Pancreas (tissue), 10 donors: ENCODE measurements at regions not wholly inside any gene's neighbourhood (a gene's known extent, or its start where the extent isn't known, plus 50 kb on each side); places are given as distances from the start of the nearest gene placed in this dataset.
"Not testable (repeated sequence)": the region's sequence is repeated elsewhere in the genome, so short reads cannot be mapped to it uniquely, and the experiment has no call there.

Source experiments
- ATAC-seq, 4 donors: fragments of 200-7000 bp; cut with Tn5 transposase; one replicate each; pipeline versions ENCODE4 v1.8.0 to v1.9.1; 2020; ENCODE audit warnings: mild to moderate bottlenecking in 4 of 4, moderate library complexity in 4 of 4
- DNase-seq, 6 donors: peaks; one replicate each; pipeline ENCODE4 v3.0.0-alpha.2; 2020
- FAIRE-seq: peaks from 2 replicates; lab custom pipeline; 2012; peaks lifted over from hg19 to GRCh38; lab: Jason Lieb, UNC
- H3K27ac ChIP-seq, 4 donors: fragments of 200-600 bp; sonication (generic); 1 replicate in 3 of 4; 2 replicates in 1 of 4; pipeline versions ENCODE4 v1.5.0 to v1.8.0; 2020
- H3K27me3 ChIP-seq, 4 donors: fragments of 200-600 bp; one replicate each; pipeline ENCODE4 v1.8.0; 2021
- H3K36me3 ChIP-seq, 3 donors: fragments of 200-600 bp; sonication (generic) in 1 of 3; one replicate each; pipeline versions ENCODE4 v1.5.0 to v1.8.0; 2020 to 2021
- H3K4me1 ChIP-seq, 3 donors: fragments of 200-600 bp; one replicate each; pipeline ENCODE4 v1.8.0; 2021
- H3K4me3 ChIP-seq, 4 donors: fragments of 200-600 bp; sonication (generic) in 2 of 4; one replicate each; pipeline versions ENCODE4 v1.5.0 to v1.8.0; 2020 to 2021
- H3K9me3 ChIP-seq, 4 donors: fragments of 200-600 bp; one replicate each; pipeline ENCODE4 v1.8.0; 2021
- WGBS, 2 donors: extraction: QIAGEN DNeasy Blood & Tissue Kit; methylation state at CpG; one replicate each; pipeline ENCODE4 v1.1.7; 2013; 5-methylcytosine and 5-hydroxymethylcytosine counted together
- intact Hi-C, 3 donors: fragments of 100-400 bp; cut with DNase I; formaldehyde crosslinking; loops; one replicate each; pipeline versions ENCODE4 v1.11.1 to v1.14.2; 2022
- TF ChIP-seq, protein P1 (sequence below), 4 donors: fragments of 200-600 bp; sonication (generic) in 3 of 4; IDR thresholded peaks; one replicate each; pipeline versions ENCODE4 v1.5.0 to v1.8.0; 2021; ENCODE audit warnings: antibody characterized with exemption in 4 of 4
- donor health status: healthy with polysubstance abuse.
- donor health status: DM: no; HTN: no; CAD: no; lungs with moderate emphysema.
- donor health status: DM: no; HTN: no; CAD: no.
- donor health status: control.
- donor health status: control.
- donor health status: Bipolar disorder and iron deficiency.
- donor health status: DM: yes; HTN: yes; CAD: no.
- donor health status: DM: no; HTN: no; CAD: no.
- donor health status: DM: no; HTN: no; CAD: no.
- donor health status: DM: yes; HTN: yes; CAD: no.

- H3K4me1 ChIP-seq = no peaks in the 10 kb centered on the region
- H3K27me3 ChIP-seq = no peaks in the 10 kb centered on the region
- DNase-seq (no peak), FAIRE-seq (no peak), ATAC-seq (no peak)
- H3K9me3 ChIP-seq = no peaks in the 10 kb centered on the region
- intact Hi-C loops = no loop called here
- TF ChIP-seq, protein P1, sequence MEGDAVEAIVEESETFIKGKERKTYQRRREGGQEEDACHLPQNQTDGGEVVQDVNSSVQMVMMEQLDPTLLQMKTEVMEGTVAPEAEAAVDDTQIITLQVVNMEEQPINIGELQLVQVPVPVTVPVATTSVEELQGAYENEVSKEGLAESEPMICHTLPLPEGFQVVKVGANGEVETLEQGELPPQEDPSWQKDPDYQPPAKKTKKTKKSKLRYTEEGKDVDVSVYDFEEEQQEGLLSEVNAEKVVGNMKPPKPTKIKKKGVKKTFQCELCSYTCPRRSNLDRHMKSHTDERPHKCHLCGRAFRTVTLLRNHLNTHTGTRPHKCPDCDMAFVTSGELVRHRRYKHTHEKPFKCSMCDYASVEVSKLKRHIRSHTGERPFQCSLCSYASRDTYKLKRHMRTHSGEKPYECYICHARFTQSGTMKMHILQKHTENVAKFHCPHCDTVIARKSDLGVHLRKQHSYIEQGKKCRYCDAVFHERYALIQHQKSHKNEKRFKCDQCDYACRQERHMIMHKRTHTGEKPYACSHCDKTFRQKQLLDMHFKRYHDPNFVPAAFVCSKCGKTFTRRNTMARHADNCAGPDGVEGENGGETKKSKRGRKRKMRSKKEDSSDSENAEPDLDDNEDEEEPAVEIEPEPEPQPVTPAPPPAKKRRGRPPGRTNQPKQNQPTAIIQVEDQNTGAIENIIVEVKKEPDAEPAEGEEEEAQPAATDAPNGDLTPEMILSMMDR (IDR thresholded peaks at IDR 0.05) = no peak
- WGBS, 2 donors = 75 to 91% methylated on average over 3 of the region's 3 CpGs
- no peaks in the 10 kb centered on the region for H3K36me3 ChIP-seq
- H3K4me3 ChIP-seq = no peak overlapping the region
- H3K27ac ChIP-seq = no peak overlapping the region
Measured at GRCh38 chr9:88875400-88876120, 115.7 kb upstream of the S1PR3 start.

DNA sequence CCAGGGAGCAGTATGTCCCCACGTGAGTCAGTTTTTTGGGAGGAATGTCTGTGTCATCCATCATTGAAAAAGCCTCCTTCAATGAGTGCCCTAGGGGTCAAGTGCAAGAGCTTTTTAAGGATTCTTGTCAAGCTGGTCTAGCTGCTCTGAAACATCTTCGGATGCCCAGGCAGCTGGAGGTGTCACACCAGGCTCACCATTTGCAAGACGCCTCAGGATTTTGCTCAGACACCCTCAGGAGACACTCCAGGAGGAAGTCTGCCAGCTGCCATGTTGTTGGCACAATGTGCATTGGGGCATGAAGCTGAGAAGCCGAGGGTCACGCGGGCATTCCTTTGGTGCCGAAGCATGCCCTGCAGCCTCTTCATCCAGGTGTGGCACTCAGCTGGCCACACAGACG, 111.1 kb upstream of the S1PR3 start:
- FAIRE-seq (no peak), DNase-seq (no peak), ATAC-seq (no peak)
- Histone ChIP-seq H3K27me3 (no peaks in the 10 kb centered on the region), H3K9me3 (no peaks in the 10 kb centered on the region), H3K36me3 (no peaks in the 10 kb centered on the region), H3K4me1 (no peaks in the 10 kb centered on the region), H3K27ac (no peak overlapping the region), H3K4me3 (no peak overlapping the region)
- 66% methylated on average over 8 of the region's 8 CpGs for WGBS, 2 donors
- TF ChIP-seq, protein P1 (IDR thresholded peaks at IDR 0.05) = no peak
- intact Hi-C loops = no loop called here

DNA sequence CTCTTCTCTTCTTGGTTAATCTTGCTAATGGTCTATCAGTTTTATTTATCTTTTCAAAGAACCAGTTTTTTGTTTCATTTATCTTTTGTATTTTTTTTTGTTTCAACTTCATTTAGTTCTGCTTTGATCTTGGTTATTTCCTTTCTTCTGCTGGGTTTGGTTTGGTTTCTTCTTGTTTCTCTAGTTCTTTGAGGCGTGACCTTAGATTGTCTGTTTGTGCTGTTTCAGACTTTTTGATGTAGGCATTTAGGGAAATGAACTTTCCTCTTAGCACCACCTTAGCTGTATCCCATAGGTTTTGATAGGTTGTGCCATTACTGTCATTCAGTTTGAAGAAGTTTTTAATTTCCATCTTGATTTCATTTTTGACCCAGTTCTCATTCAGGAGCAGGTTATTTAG, 107.0 kb upstream of the S1PR3 start:
- H3K4me1 ChIP-seq, H3K4me3 ChIP-seq, H3K27me3 ChIP-seq, H3K27ac ChIP-seq, DNase-seq, H3K36me3 ChIP-seq, intact Hi-C loops, FAIRE-seq, ATAC-seq, H3K9me3 ChIP-seq: not testable (repeated sequence)
- 77 to 85% methylated on average over 1 of the region's 1 CpG for WGBS, 2 donors

GRCh38 chr9:88886762-88887161, 104.5 kb upstream of the S1PR3 start:
- FAIRE-seq, H3K27ac ChIP-seq, H3K27me3 ChIP-seq, H3K4me3 ChIP-seq, DNase-seq, H3K9me3 ChIP-seq, H3K4me1 ChIP-seq, intact Hi-C loops, H3K36me3 ChIP-seq: not testable (repeated sequence)
- peak in 1 of 4 donors; percentile 20 for ATAC-seq
- WGBS, 2 donors = 60 to 75% methylated on average over 2 of the region's 2 CpGs

DNA sequence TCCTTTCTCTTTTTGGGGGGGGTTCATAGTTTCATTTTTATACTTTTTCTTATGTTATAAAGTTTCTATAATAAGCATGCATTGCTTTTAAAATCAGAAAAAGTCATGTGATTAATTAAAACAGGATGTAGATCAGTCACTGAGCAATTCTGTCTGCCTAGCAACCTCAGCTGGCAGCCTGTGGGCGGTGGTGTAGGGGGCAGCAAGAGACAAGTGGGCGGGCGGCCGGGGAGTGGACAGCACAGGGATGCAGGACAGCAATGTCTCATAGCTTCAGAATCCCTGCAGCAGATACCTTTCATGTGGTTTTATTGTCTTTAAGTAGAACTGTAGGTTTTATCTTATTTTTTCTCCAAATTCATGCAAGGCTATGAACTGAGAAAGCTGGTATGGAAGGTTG, 101.9 kb upstream of the S1PR3 start:
- Histone ChIP-seq H3K27me3 (no peaks in the 10 kb centered on the region), H3K9me3 (no peaks in the 10 kb centered on the region), H3K4me3 (no peak overlapping the region), H3K36me3 (no peaks in the 10 kb centered on the region), H3K27ac (no peak overlapping the region), H3K4me1 (no peaks in the 10 kb centered on the region)
- intact Hi-C loops = no loop called here
- WGBS, 2 donors = 87% methylated on average over 4 of the region's 4 CpGs
- DNase-seq (no peak), FAIRE-seq (no peak), ATAC-seq (no peak)
- TF ChIP-seq, protein P1 (IDR thresholded peaks at IDR 0.05) = no peak

DNA sequence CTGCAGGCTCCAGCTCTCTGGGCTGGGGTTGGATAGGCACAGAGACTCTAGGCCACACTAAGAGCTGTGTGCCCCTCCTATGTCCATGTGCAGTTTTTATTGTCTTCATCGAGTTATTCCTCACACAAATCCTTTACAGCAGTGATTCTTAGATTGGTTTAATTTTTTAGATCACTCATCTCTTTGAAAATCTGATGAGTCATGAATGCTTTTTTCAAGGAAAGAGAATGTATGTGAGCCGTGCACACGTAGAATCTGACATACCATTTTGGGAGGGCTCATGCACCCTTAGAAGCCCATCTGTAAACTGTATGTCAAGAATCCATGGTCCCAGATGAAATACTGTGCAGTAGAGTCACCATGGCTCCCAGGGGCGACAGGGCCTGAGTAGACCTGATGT, 100.7 kb upstream of the S1PR3 start:
- 83 to 87% methylated on average over 4 of the region's 4 CpGs for WGBS, 2 donors
- intact Hi-C loops = no loop called here
- Histone ChIP-seq H3K27ac (no peak overlapping the region), H3K27me3 (no peaks in the 10 kb centered on the region), H3K4me1 (no peaks in the 10 kb centered on the region), H3K36me3 (no peaks in the 10 kb centered on the region), H3K9me3 (no peaks in the 10 kb centered on the region), H3K4me3 (no peak overlapping the region)
- TF ChIP-seq, protein P1 (IDR thresholded peaks at IDR 0.05) = no peak
- FAIRE-seq = no peak
- no peak for DNase-seq
- no peak for ATAC-seq
